Tibial nerve (tissue), 4 donors: ENCODE measurements at regions not wholly inside any gene's neighbourhood (a gene's known extent, or its start where the extent isn't known, plus 50 kb on each side); places are given as distances from the start of the nearest gene placed in this dataset.

Source experiments
- DNase-seq, 2 donors: peaks; one replicate each; pipeline ENCODE4 v3.0.0-alpha.2; 2019; ENCODE audit warnings: low spot score in 2 of 2
- H3K27ac ChIP-seq, 4 donors: fragments of 200-600 bp; sonication (generic) in 3 of 4; one replicate each; pipeline ENCODE4 v1.5.1; 2017 to 2019; ENCODE audit warnings: mild to moderate bottlenecking in 1 of 4
- H3K27me3 ChIP-seq, 2 donors: fragments of 200-600 bp; sonication (generic) in 1 of 2; one replicate each; pipeline versions ENCODE4 v1.5.1 to v1.6.0; 2017 to 2019
- H3K36me3 ChIP-seq, 3 donors: fragments of 200-600 bp; sonication (generic); one replicate each; pipeline ENCODE4 v1.5.1; 2018 to 2019
- H3K4me1 ChIP-seq, 4 donors: fragments of 200-600 bp; sonication (generic) in 3 of 4; one replicate each; pipeline ENCODE4 v1.5.1; 2017 to 2019
- H3K4me3 ChIP-seq, 4 donors: fragments of 200-600 bp; sonication (generic) in 3 of 4; one replicate each; pipeline ENCODE4 v1.5.1; 2017 to 2019; ENCODE audit warnings: mild to moderate bottlenecking in 1 of 4, moderate library complexity in 1 of 4
- H3K9me3 ChIP-seq, 4 donors: fragments of 200-600 bp; sonication (generic) in 3 of 4; one replicate each; pipeline ENCODE4 v1.5.1; 2017 to 2019
- EP300 ChIP-seq, 2 donors: sonication (generic); formaldehyde crosslinking; IDR thresholded peaks; one replicate each; pipeline ENCODE4 v1.6.1; 2017; ENCODE audit warnings: antibody characterized with exemption in 2 of 2, mild to moderate bottlenecking in 1 of 2
- POLR2A ChIP-seq, 2 donors: fragments of 450-650 bp; IDR thresholded peaks; one replicate each; pipeline ENCODE4 v1.6.1; 2017; ENCODE audit warnings: antibody characterized with exemption in 2 of 2, mild to moderate bottlenecking in 2 of 2, moderate library complexity in 2 of 2
- WGBS, 2 donors: methylation state at CpG; one replicate each; pipeline ENCODE4 v1.1.5; 2018; 5-methylcytosine and 5-hydroxymethylcytosine counted together
- TF ChIP-seq, protein P1 (sequence below), 5 experiments: fragments of 200-600 bp in 3 of 5; fragments of 450-650 bp in 2 of 5; sonication (generic) in 3 of 5; IDR thresholded peaks; one replicate each; pipeline ENCODE4 v1.5.1; 2016 to 2019; ENCODE audit warnings: antibody characterized with exemption in 5 of 5, mild to moderate bottlenecking in 3 of 5, moderate library complexity in 2 of 5

DNA sequence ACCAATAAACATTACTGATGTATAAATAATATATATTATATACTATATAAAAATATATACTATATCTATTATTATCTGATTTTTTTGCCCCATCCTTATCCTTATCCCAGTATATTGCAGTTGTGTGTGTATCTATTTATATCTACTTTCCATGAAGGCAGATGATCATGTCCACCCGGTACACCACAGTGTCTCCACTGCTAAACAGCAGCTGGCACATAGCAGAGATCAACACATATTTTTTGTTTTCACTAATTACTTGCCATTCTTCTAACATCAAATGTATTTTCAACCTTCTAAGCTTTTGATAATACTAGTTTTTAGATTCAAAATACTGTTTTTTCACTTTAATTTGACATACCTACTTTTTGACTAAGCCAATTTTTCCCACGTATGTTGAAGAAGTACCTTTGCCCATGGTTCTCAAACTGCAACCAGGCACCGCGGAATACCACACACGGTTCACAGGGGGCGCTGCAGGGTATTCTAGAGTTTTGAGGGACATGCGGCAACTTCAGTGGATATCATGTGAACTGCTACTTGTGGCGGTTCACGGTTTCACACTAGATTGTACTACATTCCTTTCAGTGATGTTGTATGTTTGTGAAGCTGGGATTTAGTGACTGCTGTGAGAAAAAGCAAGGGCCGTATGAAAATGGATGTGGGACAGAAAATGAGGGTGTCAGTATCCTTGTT is 182.5 kb upstream of the NPY2R start:
- Histone ChIP-seq H3K27me3 (no peaks in the 10 kb centered on the region), H3K4me1 (no peaks in the 10 kb centered on the region), H3K4me3 (no peak overlapping the region), H3K27ac (no peak overlapping the region), H3K36me3 (no peaks in the 10 kb centered on the region), H3K9me3 (peaks cover 0 to 6% (median 0%) of the 10 kb centered on the region in 4 donors)
- 34 to 45% methylated on average over 10 of the region's 10 CpGs for WGBS, 2 donors
- TF ChIP-seq, protein P1, sequence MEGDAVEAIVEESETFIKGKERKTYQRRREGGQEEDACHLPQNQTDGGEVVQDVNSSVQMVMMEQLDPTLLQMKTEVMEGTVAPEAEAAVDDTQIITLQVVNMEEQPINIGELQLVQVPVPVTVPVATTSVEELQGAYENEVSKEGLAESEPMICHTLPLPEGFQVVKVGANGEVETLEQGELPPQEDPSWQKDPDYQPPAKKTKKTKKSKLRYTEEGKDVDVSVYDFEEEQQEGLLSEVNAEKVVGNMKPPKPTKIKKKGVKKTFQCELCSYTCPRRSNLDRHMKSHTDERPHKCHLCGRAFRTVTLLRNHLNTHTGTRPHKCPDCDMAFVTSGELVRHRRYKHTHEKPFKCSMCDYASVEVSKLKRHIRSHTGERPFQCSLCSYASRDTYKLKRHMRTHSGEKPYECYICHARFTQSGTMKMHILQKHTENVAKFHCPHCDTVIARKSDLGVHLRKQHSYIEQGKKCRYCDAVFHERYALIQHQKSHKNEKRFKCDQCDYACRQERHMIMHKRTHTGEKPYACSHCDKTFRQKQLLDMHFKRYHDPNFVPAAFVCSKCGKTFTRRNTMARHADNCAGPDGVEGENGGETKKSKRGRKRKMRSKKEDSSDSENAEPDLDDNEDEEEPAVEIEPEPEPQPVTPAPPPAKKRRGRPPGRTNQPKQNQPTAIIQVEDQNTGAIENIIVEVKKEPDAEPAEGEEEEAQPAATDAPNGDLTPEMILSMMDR (IDR thresholded peaks at IDR 0.05), result peak in 1 of 5 experiments; percentile 23
- TF ChIP-seq POLR2A (IDR thresholded peaks at IDR 0.05) (no peak), EP300 (IDR thresholded peaks at IDR 0.05) (no peak)
- peak in 1 of 2 donors; percentile 18 for DNase-seq

DNA sequence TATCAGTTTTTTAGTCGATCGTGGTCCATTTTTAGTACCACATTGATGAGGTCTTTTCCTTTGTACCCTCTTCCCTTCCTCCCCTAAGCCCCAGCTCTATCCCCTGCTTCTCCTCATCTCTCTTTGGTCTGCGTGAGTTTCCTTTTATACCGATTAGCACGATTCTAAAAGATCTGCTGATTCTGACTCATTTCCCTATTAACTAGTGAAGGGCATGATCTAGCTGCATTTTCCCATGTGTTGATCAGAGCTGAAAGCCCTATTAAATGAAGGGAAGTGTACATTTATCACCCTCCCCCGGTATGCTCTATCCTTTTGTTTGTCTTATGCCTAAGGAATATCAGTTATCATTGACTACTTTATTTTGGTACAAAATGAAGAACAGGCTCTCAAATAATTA is 181.7 kb upstream of the NPY2R start:
- Histone ChIP-seq H3K4me1 (no peaks in the 10 kb centered on the region), H3K27me3 (no peaks in the 10 kb centered on the region), H3K4me3 (no peak overlapping the region), H3K36me3 (no peaks in the 10 kb centered on the region), H3K27ac (no peak overlapping the region), H3K9me3 (no peaks in the 10 kb centered on the region)
- 77 to 86% methylated on average over 6 of the region's 6 CpGs for WGBS, 2 donors
- DNase-seq, result no peak
- TF ChIP-seq, protein P1 (IDR thresholded peaks at IDR 0.05), result no peak
- TF ChIP-seq EP300 (IDR thresholded peaks at IDR 0.05) (no peak), POLR2A (IDR thresholded peaks at IDR 0.05) (no peak)

DNA sequence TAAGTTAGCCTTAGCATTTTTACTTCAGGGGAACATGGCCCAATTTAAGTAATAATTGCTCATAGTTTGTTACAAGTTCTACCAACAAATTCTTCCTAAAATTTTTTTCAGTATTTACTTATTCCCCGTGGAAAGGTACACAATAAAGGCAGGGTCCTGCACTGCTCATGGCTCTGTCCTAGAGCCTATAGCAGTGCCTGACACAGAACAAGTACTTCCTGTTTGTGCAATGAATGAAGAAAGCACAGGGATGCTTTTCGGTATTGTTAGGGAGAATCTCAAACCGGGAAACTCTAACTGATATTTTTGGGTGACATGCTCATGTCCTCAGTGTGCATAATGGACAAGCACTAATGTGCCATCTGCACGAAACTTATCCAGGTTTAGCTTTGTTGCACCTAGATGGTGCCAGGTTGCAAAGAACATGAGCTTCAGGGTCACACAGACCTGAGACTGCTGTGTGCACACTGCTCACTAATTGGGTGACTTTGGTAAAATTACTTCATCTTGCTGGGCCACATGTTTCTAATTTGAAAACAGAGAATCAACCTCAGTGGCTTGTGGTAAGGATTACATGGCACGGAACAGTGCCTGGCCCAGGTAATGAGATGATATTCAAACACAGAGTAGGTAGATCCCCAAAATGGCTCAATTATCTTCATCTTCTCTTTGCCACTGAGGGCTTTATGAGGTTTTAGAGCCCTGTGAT is 175.8 kb upstream of the NPY2R start:
- Histone ChIP-seq H3K4me1 (no peaks in the 10 kb centered on the region), H3K27me3 (no peaks in the 10 kb centered on the region), H3K27ac (no peak overlapping the region), H3K4me3 (no peak overlapping the region), H3K9me3 (peaks cover 0 to 3% (median 0%) of the 10 kb centered on the region in 4 donors), H3K36me3 (no peaks in the 10 kb centered on the region)
- no peak for DNase-seq
- WGBS, 2 donors, result 79 to 82% methylated on average over 5 of the region's 5 CpGs
- no peak for TF ChIP-seq EP300 (IDR thresholded peaks at IDR 0.05)
- TF ChIP-seq, protein P1 (IDR thresholded peaks at IDR 0.05), result no peak
- no peak for TF ChIP-seq POLR2A (IDR thresholded peaks at IDR 0.05)

DNA sequence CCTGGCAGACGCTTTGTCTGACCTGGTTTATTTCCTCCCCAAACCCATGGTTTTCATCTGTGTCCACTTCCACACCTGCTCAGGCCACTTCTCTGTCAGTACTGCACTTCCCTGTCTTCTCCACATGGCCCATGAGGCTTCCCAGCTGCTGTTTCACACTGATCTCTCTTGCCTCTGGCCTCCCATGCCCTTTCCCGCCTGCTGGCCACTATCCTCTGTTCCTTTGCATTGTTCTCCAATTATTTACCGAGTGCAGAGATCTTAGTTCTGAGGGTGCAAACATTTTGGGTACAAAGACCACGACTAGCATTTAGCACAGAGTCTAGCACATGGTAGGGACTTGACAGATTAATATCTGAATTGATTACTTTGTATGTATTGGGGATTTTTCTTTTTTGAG is 174.8 kb upstream of the NPY2R start:
- H3K27me3 ChIP-seq, result no peaks in the 10 kb centered on the region
- no peak for DNase-seq
- TF ChIP-seq POLR2A (IDR thresholded peaks at IDR 0.05) (no peak), EP300 (IDR thresholded peaks at IDR 0.05) (no peak)
- TF ChIP-seq, protein P1 (IDR thresholded peaks at IDR 0.05), result no peak
- no peak overlapping the region for H3K27ac ChIP-seq
- 61 to 68% methylated on average over 4 of the region's 4 CpGs for WGBS, 2 donors
- no peak overlapping the region for H3K4me3 ChIP-seq
- H3K9me3 ChIP-seq, result peaks cover 0 to 3% (median 0%) of the 10 kb centered on the region in 4 donors
- no peaks in the 10 kb centered on the region for H3K4me1 ChIP-seq
- no peaks in the 10 kb centered on the region for H3K36me3 ChIP-seq

DNA sequence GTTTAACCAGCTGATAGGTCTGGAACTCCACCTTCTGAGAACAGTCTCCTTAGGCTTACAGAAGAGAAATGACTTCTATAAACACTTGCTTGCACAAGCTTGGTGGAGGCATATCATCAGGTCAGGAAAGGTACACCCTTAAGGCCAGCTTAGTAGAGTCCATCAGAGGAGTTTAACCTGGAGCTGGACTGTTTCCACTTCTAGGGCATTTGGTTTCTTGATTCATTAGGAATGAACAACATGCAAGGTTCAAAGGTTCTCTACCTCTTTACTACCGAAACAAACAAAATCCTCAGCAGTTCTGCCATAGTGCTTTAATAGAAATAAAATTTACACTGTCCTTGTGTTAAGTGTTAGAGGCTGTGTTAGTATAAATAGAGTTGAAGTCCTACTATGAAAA is 171.4 kb upstream of the NPY2R start:
- DNase-seq, result no peak
- TF ChIP-seq POLR2A (IDR thresholded peaks at IDR 0.05), result no peak
- no peak for TF ChIP-seq EP300 (IDR thresholded peaks at IDR 0.05)
- TF ChIP-seq, protein P1 (IDR thresholded peaks at IDR 0.05), result no peak
- Histone ChIP-seq H3K36me3 (no peaks in the 10 kb centered on the region), H3K9me3 (peaks cover 0 to 3% (median 0%) of the 10 kb centered on the region in 4 donors), H3K4me3 (no peak overlapping the region), H3K4me1 (no peaks in the 10 kb centered on the region), H3K27me3 (no peaks in the 10 kb centered on the region), H3K27ac (no peak overlapping the region)
- 87 to 94% methylated on average over 1 of the region's 1 CpG for WGBS, 2 donors
